NCI-H510A (cell line): ENCODE measurements at regions not wholly inside any gene's neighbourhood (a gene's known extent, or its start where the extent isn't known, plus 50 kb on each side); places are given as distances from the start of the nearest gene placed in this dataset.

Experiments
- DNase-seq: peaks from one replicate; lab custom pipeline; 2025; lab: John Stamatoyannopoulos, UW

- DNase-seq: no peak
Observed at GRCh38 chr2:225742487-225742886, 343.0 kb downstream of the NYAP2 start.

GRCh38 chr2:225740086-225740485 lies 340.6 kb downstream of the NYAP2 start:
- DNase-seq: no peak

- DNase-seq: no peak
Observed at GRCh38 chr2:225739328-225739727, 339.8 kb downstream of the NYAP2 start.

- no peak for DNase-seq
Observed at GRCh38 chr2:225738735-225739134, 339.2 kb downstream of the NYAP2 start.

GRCh38 chr2:225737556-225737955 lies 338.0 kb downstream of the NYAP2 start:
- DNase-seq: no peak

- DNase-seq: no peak
Observed at GRCh38 chr2:225735844-225736243, 336.3 kb downstream of the NYAP2 start.

GRCh38 chr2:225725726-225726125 lies 326.2 kb downstream of the NYAP2 start:
- no peak for DNase-seq
